Bronchial epithelial cell (primary cell): ENCODE measurements at regions not wholly inside any gene's neighbourhood (a gene's known extent, or its start where the extent isn't known, plus 50 kb on each side); places are given as distances from the start of the nearest gene placed in this dataset.

ENCODE experiments used
- DNase-seq: peaks from one replicate; pipeline ENCODE4 v3.0.0-alpha.2; 2010; ENCODE audit warnings: low read depth
- FAIRE-seq: peaks from 2 replicates; lab custom pipeline; 2011; peaks lifted over from hg19 to GRCh38; lab: Jason Lieb, UNC
- H3K27me3 ChIP-seq: 2 replicates; pipeline ENCODE4 v1.5.1; 2011; ENCODE audit warnings: low read length; ENCODE audit not compliant: control insufficient read depth, insufficient read depth
- H3K36me3 ChIP-seq: 2 replicates; pipeline ENCODE4 v1.5.1; 2011; ENCODE audit warnings: low read length; ENCODE audit not compliant: control insufficient read depth, insufficient read depth
- H3K4me3 ChIP-seq: 2 replicates; pipeline ENCODE4 v1.5.1; 2011; ENCODE audit warnings: mild to moderate bottlenecking, low read depth, low read length, control low read depth
- CTCF ChIP-seq: IDR thresholded peaks from 2 replicates; pipeline ENCODE4 v1.5.1; 2011; ENCODE audit warnings: mild to moderate bottlenecking, moderate library complexity, low read length, control low read depth, inconsistent platforms; ENCODE audit not compliant: insufficient read depth, severe bottlenecking

- TF ChIP-seq CTCF: no peak
- Histone ChIP-seq H3K4me3 (no peak overlapping the region), H3K27me3 (no peaks in the 10 kb centered on the region), H3K36me3 (no peaks in the 10 kb centered on the region)
- FAIRE-seq (no peak), DNase-seq (no peak)
These were observed 66.0 kb downstream of the HHEX start for GRCh38 chr10:92755725-92756124.

GRCh38 chr10:92756201-92757065 lies 66.7 kb downstream of the HHEX start:
- Histone ChIP-seq H3K4me3 (no peak overlapping the region), H3K27me3 (no peaks in the 10 kb centered on the region), H3K36me3 (no peaks in the 10 kb centered on the region)
- no peak for TF ChIP-seq CTCF
- FAIRE-seq (no peak), DNase-seq (peak; percentile 23)

- FAIRE-seq (no peak), DNase-seq (peak; percentile 67)
- Histone ChIP-seq H3K4me3 (no peak overlapping the region), H3K36me3 (no peaks in the 10 kb centered on the region), H3K27me3 (no peaks in the 10 kb centered on the region)
- TF ChIP-seq CTCF: peak; percentile 10
These were observed 67.4 kb downstream of the HHEX start for GRCh38 chr10:92757066-92757710.

- no peak for TF ChIP-seq CTCF
- no peaks in the 10 kb centered on the region for H3K36me3 ChIP-seq
- H3K27me3 ChIP-seq: no peaks in the 10 kb centered on the region
- DNase-seq (no peak), FAIRE-seq (no peak)
- H3K4me3 ChIP-seq: no peak overlapping the region
These were observed 68.0 kb downstream of the HHEX start for GRCh38 chr10:92757711-92758104.

- H3K27me3 ChIP-seq: no peaks in the 10 kb centered on the region
- H3K4me3 ChIP-seq: no peak overlapping the region
- DNase-seq: no peak
- no peaks in the 10 kb centered on the region for H3K36me3 ChIP-seq
- no peak for FAIRE-seq
- TF ChIP-seq CTCF: no peak
These were observed 68.8 kb downstream of the HHEX start for GRCh38 chr10:92758594-92758993.
